K562 (cell line): ENCODE measurements at regions not wholly inside any gene's neighbourhood (a gene's known extent, or its start where the extent isn't known, plus 50 kb on each side); places are given as distances from the start of the nearest gene placed in this dataset.

Experiments
- ATAC-seq: fragments of 200-7000 bp; cut with Tn5 transposase; 3 replicates; pipeline ENCODE4 v1.9.1; 2020; ENCODE audit warnings: moderate library complexity
- BruUV-seq: library from RNA; stranded (reverse); fragments of 400-500 nt; replicated peaks from 2 replicates; lab custom pipeline; 2021; lab: Mats Ljungman, UMichigan
- CTCF ChIA-PET: fragments of 300-600 bp; formaldehyde crosslinking; extraction: SDS; loops from one replicate; lab custom pipeline; 2021; ENCODE audit warnings: low intra/inter-chr PET ratio; lab: Yijun Ruan, JAX
- POLR2A ChIA-PET: fragments of 300-600, 350-650 bp; sonication (Branson Sonifier 250); formaldehyde crosslinking; extraction: SDS; loops from one replicate; lab custom pipeline; 2021; ENCODE audit warnings: antibody characterized with exemption, inconsistent platforms; lab: Yijun Ruan, JAX
- DNase-seq, 4 experiments: peaks; one replicate each; pipeline versions ENCODE4 v3.0.0 to v3.0.0-alpha.2; 2011 to 2018; ENCODE audit warnings: low spot score in 3 of 4, mixed read lengths in 3 of 4; ENCODE audit errors: extremely low read depth in 1 of 4
- FAIRE-seq: peaks from 2 replicates; lab custom pipeline; 2011; peaks lifted over from hg19 to GRCh38; lab: Jason Lieb, UNC
- H2AFZ ChIP-seq: 2 replicates; pipeline ENCODE4 v1.6.0; 2011; ENCODE audit warnings: low read depth, low read length, control low read depth, inconsistent platforms
- H3K27ac ChIP-seq: fragments of 200-600 bp; 3 replicates; pipeline ENCODE4 v1.8.0; 2011; ENCODE audit warnings: low read depth, mild to moderate bottlenecking, control low read depth, inconsistent platforms, low read length, moderate library complexity, mixed read lengths; ENCODE audit errors: extremely low read depth
- H3K27me3 ChIP-seq, 2 experiments: fragments of 300-600 bp in 1 of 2; 2 replicates in 1 of 2; 3 replicates in 1 of 2; pipeline versions ENCODE4 v1.6.0 to v1.8.0; 2011; ENCODE audit warnings: inconsistent platforms in 2 of 2, low read length in 2 of 2, mild to moderate bottlenecking in 1 of 2, mixed read lengths in 1 of 2, moderate library complexity in 1 of 2; ENCODE audit not compliant: control insufficient read depth in 2 of 2, insufficient read depth in 2 of 2
- H3K36me3 ChIP-seq: fragments of 300-600 bp; 3 replicates; pipeline ENCODE4 v1.8.0; 2011; ENCODE audit warnings: mild to moderate bottlenecking, low read length, inconsistent platforms; ENCODE audit not compliant: control insufficient read depth, insufficient read depth
- H3K4me1 ChIP-seq, 2 experiments: fragments of 200-600 bp in 1 of 2; replicated peaks in 1 of 2; 2 replicates in 1 of 2; 3 replicates in 1 of 2; pipeline versions ENCODE4 v1.5.1 to v1.8.0; 2011; ENCODE audit warnings: inconsistent platforms in 2 of 2, low read length in 2 of 2, mild to moderate bottlenecking in 1 of 2, mixed read lengths in 1 of 2, moderate library complexity in 1 of 2; ENCODE audit not compliant: control insufficient read depth in 2 of 2, insufficient read depth in 2 of 2
- H3K4me2 ChIP-seq: 2 replicates; pipeline ENCODE4 v1.6.1; 2011; ENCODE audit warnings: low read length, control low read depth, inconsistent platforms, mixed read lengths; ENCODE audit not compliant: insufficient read depth
- H3K4me3 ChIP-seq: fragments of 200-600 bp; sonication (generic), shearing (Covaris generic); 2 replicates; pipeline ENCODE4 v1.5.1; 2016; ENCODE audit warnings: control low read depth, inconsistent platforms
- H3K79me2 ChIP-seq: fragments of 200-600 bp; 3 replicates; pipeline ENCODE4 v1.8.0; 2011; ENCODE audit warnings: low read length, inconsistent platforms; ENCODE audit not compliant: control insufficient read depth, insufficient read depth
- H3K9ac ChIP-seq, 2 experiments: 2 replicates each; pipeline versions ENCODE4 v1.6.0 to v1.6.1; 2011; ENCODE audit warnings: low read depth in 2 of 2, low read length in 2 of 2, control low read depth in 1 of 2, inconsistent platforms in 1 of 2, mild to moderate bottlenecking in 1 of 2, mixed read lengths in 1 of 2; ENCODE audit not compliant: insufficient read depth in 1 of 2
- H3K9me1 ChIP-seq: one replicate; pipeline ENCODE4 v1.6.0; 2011; ENCODE audit warnings: inconsistent platforms, mild to moderate bottlenecking, low read length, moderate library complexity; ENCODE audit not compliant: control insufficient read depth, insufficient read depth
- H3K9me3 ChIP-seq: replicated peaks from 2 replicates; pipeline ENCODE4 v1.5.1; 2011; ENCODE audit warnings: low read depth, low read length, inconsistent platforms; ENCODE audit not compliant: control insufficient read depth, insufficient read depth
- H4K20me1 ChIP-seq: replicated peaks from 2 replicates; pipeline ENCODE4 v1.6.1; 2011; ENCODE audit warnings: low read length, inconsistent platforms, mixed read lengths; ENCODE audit not compliant: control insufficient read depth, insufficient read depth
- DPF2 ChIP-seq: fragments of 450-650 bp; IDR thresholded peaks from 2 replicates; pipeline ENCODE4 v1.6.1; 2016
- EWSR1 ChIP-seq: fragments of 450-650 bp; IDR thresholded peaks from 2 replicates; pipeline ENCODE4 v1.6.1; 2018; ENCODE audit warnings: borderline replicate concordance, mild to moderate bottlenecking, low read depth, moderate library complexity; ENCODE audit not compliant: partially characterized antibody
- GABPB1 ChIP-seq: sonication (generic); formaldehyde crosslinking; IDR thresholded peaks from 2 replicates; pipeline ENCODE4 v1.8.0; 2022; ENCODE audit warnings: mild to moderate bottlenecking, missing genetic modification reagents
- KLF13 ChIP-seq: fragments of 450-650 bp; IDR thresholded peaks from 2 replicates; pipeline ENCODE4 v1.6.1; 2016; ENCODE audit warnings: missing genetic modification characterization, low read depth, mild to moderate bottlenecking, missing compliant biosample characterization, moderate library complexity, borderline replicate concordance
- POLR2G ChIP-seq: fragments of 200-400 bp; formaldehyde crosslinking; IDR thresholded peaks from 2 replicates; pipeline ENCODE4 v1.6.1; 2017; ENCODE audit warnings: low read depth, mild to moderate bottlenecking, antibody characterized with exemption, low read length, moderate library complexity
- SAFB2 ChIP-seq: fragments of 200-400 bp; formaldehyde crosslinking; IDR thresholded peaks from 2 replicates; pipeline ENCODE4 v1.6.1; 2018; ENCODE audit warnings: borderline replicate concordance, low read length, low read depth, moderate library complexity; ENCODE audit not compliant: severe bottlenecking
- SRF ChIP-seq, 2 experiments: fragments of 250-450, 450-650 bp in 1 of 2; sonication (Bioruptor Pico) in 1 of 2; sonication (generic) in 1 of 2; formaldehyde crosslinking; IDR thresholded peaks; 2 replicates each; pipeline versions ENCODE4 v1.5.0 to v1.5.1; 2020 to 2022; ENCODE audit warnings: mild to moderate bottlenecking in 1 of 2, missing genetic modification reagents in 1 of 2
- ZNF431 ChIP-seq: sonication (generic); formaldehyde crosslinking; IDR thresholded peaks from 2 replicates; pipeline ENCODE4 v1.8.0; 2022; ENCODE audit warnings: mild to moderate bottlenecking, missing genetic modification reagents
- WGBS: fragments of 100-300 bp; shearing (Covaris generic); methylation state at CpG from one replicate; pipeline ENCODE4 v1.1.6; 2016; ENCODE audit warnings: low coverage, mixed read lengths; ENCODE audit not compliant: insufficient coverage; ENCODE audit errors: missing lambda C conversion rate; 5-methylcytosine and 5-hydroxymethylcytosine counted together
- in situ Hi-C: fragments of 300-500 bp; cut with MboI; formaldehyde crosslinking; loops from 4 replicates; pipeline ENCODE4 v1.15.0; 2018; ENCODE audit warnings: inconsistent platforms, mixed read lengths
- intact Hi-C: fragments of 100-400 bp; cut with micrococcal nuclease; formaldehyde crosslinking; loops from 2 replicates; pipeline ENCODE4 v1.14.2; 2022
- TF ChIP-seq, protein P1 (sequence below), 2 experiments: fragments of 450-650 bp in 1 of 2; sonication (generic) in 1 of 2; formaldehyde crosslinking in 1 of 2; IDR thresholded peaks; 2 replicates each; pipeline versions ENCODE4 v1.7.1 to v1.9.0; 2016 to 2022; ENCODE audit warnings: inconsistent platforms in 1 of 2, mild to moderate bottlenecking in 1 of 2, missing genetic modification reagents in 1 of 2
- TF ChIP-seq, protein P2 (sequence below): fragments of 250-450 bp; sonication (Bioruptor Pico); IDR thresholded peaks from 2 replicates; pipeline ENCODE4 v1.9.0; 2021; ENCODE audit warnings: mild to moderate bottlenecking
- TF ChIP-seq, protein P3 (sequence below): fragments of 250-450 bp; sonication (Bioruptor Pico); IDR thresholded peaks from 2 replicates; pipeline ENCODE4 v1.5.0; 2022; ENCODE audit warnings: mild to moderate bottlenecking

DNA sequence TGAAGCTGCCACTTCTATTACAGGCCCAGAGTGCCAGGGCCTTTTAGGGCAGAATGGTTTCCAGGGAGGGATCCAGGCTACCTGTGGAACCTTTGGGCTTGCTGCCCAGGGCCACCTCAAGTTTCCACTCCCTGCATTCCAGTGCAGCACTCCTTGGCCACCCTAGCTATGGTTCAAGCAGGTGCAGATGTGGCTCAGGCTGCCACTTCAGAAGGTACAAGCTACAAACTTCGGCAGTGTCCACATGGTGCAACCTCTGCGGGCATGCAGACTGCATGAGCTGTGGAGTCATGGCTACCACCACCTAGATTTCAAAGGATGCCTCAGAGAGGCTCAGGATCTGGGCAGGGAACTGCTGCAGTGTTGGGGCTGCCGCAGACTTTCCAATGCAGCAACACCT is 248.1 kb upstream of the UBE2E3 start:
- no peaks in the 10 kb centered on the region for H4K20me1 ChIP-seq
- no TSS peak for BruUV-seq
- H3K4me3 ChIP-seq, result no peak overlapping the region
- no peaks in the 10 kb centered on the region for H3K27me3 ChIP-seq
- H3K9me3 ChIP-seq, result no peaks in the 10 kb centered on the region
- no peaks in the 10 kb centered on the region for H3K9me1 ChIP-seq
- DNase-seq (no peak), FAIRE-seq (no peak), ATAC-seq (no peak)
- no peaks in the 10 kb centered on the region for H3K36me3 ChIP-seq
- ChIA-PET POLR2A (no interaction called here), CTCF (no interaction called here)
- 7% methylated on average over 3 of the region's 3 CpGs for WGBS
- no peaks in the 10 kb centered on the region for H3K4me1 ChIP-seq
- no peaks in the 10 kb centered on the region for H3K79me2 ChIP-seq
- no peak overlapping the region for H3K27ac ChIP-seq
- in situ Hi-C loops, result no loop called here
- intact Hi-C loops, result no loop called here
- H2AFZ ChIP-seq, result no peak overlapping the region
- no peak overlapping the region for H3K9ac ChIP-seq
- H3K4me2 ChIP-seq, result no peak overlapping the region
- TF ChIP-seq ZNF431 (CRISPR knock-in tag), result no peak
- TF ChIP-seq SAFB2, result no peak
- TF ChIP-seq DPF2, result no peak
- TF ChIP-seq, protein P1, sequence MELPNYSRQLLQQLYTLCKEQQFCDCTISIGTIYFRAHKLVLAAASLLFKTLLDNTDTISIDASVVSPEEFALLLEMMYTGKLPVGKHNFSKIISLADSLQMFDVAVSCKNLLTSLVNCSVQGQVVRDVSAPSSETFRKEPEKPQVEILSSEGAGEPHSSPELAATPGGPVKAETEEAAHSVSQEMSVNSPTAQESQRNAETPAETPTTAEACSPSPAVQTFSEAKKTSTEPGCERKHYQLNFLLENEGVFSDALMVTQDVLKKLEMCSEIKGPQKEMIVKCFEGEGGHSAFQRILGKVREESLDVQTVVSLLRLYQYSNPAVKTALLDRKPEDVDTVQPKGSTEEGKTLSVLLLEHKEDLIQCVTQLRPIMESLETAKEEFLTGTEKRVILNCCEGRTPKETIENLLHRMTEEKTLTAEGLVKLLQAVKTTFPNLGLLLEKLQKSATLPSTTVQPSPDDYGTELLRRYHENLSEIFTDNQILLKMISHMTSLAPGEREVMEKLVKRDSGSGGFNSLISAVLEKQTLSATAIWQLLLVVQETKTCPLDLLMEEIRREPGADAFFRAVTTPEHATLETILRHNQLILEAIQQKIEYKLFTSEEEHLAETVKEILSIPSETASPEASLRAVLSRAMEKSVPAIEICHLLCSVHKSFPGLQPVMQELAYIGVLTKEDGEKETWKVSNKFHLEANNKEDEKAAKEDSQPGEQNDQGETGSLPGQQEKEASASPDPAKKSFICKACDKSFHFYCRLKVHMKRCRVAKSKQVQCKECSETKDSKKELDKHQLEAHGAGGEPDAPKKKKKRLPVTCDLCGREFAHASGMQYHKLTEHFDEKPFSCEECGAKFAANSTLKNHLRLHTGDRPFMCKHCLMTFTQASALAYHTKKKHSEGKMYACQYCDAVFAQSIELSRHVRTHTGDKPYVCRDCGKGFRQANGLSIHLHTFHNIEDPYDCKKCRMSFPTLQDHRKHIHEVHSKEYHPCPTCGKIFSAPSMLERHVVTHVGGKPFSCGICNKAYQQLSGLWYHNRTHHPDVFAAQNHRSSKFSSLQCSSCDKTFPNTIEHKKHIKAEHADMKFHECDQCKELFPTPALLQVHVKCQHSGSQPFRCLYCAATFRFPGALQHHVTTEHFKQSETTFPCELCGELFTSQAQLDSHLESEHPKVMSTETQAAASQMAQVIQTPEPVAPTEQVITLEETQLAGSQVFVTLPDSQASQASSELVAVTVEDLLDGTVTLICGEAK (IDR thresholded peaks at IDR 0.05), result no peak
- TF ChIP-seq, protein P1 (CRISPR knock-in tag; IDR thresholded peaks at IDR 0.05), result no peak
- no peak for TF ChIP-seq EWSR1
- TF ChIP-seq SRF (CRISPR knock-in tag; IDR thresholded peaks at IDR 0.05), result no peak
- TF ChIP-seq, protein P2, sequence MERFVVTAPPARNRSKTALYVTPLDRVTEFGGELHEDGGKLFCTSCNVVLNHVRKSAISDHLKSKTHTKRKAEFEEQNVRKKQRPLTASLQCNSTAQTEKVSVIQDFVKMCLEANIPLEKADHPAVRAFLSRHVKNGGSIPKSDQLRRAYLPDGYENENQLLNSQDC (CRISPR knock-in tag), result no peak
- TF ChIP-seq, protein P3, sequence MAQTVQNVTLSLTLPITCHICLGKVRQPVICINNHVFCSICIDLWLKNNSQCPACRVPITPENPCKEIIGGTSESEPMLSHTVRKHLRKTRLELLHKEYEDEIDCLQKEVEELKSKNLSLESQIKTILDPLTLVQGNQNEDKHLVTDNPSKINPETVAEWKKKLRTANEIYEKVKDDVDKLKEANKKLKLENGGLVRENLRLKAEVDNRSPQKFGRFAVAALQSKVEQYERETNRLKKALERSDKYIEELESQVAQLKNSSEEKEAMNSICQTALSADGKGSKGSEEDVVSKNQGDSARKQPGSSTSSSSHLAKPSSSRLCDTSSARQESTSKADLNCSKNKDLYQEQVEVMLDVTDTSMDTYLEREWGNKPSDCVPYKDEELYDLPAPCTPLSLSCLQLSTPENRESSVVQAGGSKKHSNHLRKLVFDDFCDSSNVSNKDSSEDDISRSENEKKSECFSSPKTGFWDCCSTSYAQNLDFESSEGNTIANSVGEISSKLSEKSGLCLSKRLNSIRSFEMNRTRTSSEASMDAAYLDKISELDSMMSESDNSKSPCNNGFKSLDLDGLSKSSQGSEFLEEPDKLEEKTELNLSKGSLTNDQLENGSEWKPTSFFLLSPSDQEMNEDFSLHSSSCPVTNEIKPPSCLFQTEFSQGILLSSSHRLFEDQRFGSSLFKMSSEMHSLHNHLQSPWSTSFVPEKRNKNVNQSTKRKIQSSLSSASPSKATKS (CRISPR knock-in tag), result no peak
- TF ChIP-seq GABPB1 (CRISPR knock-in tag), result no peak
- TF ChIP-seq KLF13 (tag), result no peak
- no peak for TF ChIP-seq POLR2G
